ENCODE measurements at regions not wholly inside any gene's neighbourhood (a gene's known extent, or its start where the extent isn't known, plus 50 kb on each side); places are given as distances from the start of the nearest gene placed in this dataset.
"Not testable (repeated sequence)": the region's sequence is repeated elsewhere in the genome, so short reads cannot be mapped to it uniquely, and the experiment has no call there.

- ATAC-seq (no peak), DNase-seq (no peak)
Observed at GRCh38 chr4:27728892-27729291, 868.3 kb downstream of the STIM2 start.

DNA sequence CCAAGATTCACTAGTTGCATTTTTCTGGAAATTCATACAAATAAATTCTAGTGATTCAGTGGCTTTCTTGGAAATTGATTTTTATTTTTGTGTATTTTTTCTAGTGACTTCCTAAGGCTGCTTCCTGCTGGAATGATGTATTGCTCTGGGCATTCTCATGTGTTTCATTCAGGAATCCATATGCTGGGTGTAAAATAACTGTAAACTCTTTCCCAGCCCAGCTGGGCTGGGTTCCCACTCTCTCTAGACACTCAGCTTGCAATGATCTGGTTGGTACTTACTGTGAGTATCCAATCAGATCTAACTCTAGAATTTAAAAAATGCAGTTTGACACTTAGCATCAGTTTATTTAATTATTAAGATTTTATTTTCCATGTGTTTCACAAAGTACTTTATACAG, 882.2 kb downstream of the STIM2 start:
- ATAC-seq, result no peak
- no peak for DNase-seq

DNA sequence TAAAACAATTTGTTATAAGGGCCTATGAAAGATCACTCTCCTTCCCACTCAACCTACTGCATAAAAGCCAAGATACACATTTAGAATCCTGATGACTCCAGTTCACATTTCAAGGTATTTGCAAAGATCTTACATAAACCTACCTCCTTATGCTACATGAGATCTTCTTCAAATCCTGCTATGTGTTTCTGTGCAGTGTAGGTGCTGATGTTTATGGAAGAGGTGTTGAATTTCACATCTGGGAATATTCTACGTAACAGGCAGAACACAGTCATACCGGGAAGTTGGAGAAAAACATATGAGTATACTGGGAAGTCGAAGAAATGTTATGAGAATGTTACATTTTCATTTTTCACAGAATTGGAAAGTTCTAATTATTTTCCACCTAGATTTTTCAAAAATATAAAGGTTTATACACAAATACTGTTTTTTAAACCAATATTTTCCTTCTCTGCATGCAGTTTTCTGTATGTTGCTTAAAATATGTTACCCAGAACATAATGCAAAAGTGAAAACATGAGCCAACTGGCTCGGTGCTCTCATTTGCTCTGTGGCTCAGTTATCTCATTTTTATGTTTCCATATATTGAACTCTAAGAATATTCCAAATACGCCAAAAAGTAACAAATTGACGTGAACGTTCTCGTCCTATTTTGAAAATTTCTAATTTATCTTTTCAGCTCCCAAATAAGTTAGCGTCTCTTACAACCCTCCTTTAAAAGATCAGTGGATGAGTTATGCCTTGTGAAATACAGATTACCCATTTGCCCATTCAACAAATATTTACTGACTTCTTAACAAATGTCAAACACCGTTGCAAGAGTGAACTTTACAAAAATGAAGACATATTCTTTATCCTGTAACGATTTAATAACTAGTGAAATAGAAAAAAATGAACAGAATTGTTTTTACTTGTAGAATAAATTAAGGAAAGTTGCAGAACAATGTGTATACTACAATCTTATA, 899.3 kb downstream of the STIM2 start:
- no peak for ATAC-seq
- DNase-seq, result no peak

DNA sequence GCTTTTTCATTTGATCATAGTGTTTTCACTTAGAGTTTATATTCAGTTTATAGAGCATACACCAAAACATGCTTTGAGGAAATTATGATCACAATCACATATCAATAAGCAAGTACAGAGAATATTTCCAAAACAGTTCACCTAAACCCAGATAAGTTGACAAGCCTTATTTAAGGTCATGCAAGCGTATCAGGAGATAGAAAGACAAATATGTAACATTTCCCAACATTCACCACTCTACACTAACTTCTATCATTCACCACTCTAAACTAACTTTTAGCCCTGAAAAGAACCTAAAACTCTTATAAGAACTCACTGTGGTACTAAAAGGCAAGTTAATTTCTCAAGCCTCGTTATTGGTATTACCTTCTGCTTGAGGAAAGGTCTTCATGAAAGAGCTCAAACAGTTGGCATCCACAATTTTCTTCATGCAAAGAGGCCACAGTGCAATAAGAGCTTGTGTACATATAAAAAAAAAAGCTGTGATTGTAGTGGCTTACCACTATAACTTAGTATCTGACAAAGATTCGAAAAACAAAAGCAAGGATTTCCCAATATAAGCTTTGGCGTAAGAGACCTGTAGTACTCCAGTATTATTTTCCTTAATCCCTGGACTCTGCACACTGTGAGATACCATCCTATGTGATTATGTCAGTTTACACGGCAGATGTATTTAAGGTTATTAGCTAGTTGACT, 903.3 kb downstream of the STIM2 start:
- no peak for ATAC-seq
- DNase-seq, result no peak

GRCh38 chr4:27764526-27764837, 903.8 kb downstream of the STIM2 start:
- DNase-seq, result no peak
- no peak for ATAC-seq

DNA sequence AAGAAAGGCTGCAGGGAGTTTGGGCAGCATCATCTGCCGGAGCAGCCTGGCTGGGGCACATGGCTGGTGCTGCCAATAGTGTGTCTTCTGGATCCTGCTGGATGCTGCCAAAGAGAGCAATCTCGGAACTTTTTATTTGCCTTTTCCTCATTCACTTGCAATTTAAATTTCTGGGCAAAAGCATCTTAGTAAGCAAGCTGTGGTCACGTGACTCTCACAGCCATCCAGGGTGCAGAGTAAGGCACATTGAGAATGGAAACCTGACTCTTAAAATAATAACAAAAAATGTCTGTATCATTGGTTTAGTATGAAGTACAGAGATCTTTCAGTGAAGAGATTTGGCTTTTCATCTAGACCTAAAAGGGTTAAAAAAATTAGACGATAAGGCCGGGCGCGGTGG, 910.3 kb downstream of the STIM2 start:
- no peak for ATAC-seq
- DNase-seq, result no peak

DNA sequence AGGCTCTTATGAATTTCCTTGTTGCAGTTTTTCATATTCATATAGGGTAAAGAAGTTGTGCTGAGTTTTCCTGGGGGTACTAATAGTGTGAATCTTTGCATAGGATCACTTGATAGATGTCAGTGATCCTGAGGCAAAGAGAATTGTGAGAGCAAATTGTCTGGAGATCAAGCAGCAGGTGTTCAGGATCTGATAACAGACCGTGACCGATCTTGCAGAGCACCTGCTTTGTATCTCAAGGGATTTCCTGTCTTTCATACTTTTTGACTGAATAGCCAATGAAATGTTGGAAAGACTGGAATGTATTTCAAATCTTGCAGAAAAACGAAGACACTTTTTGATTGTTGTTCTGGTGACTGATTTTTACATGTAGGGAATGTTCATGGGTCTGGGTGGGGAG, 914.5 kb downstream of the STIM2 start:
- ATAC-seq (no peak), DNase-seq (no peak)

GRCh38 chr4:27779827-27780226, 919.2 kb downstream of the STIM2 start:
- ATAC-seq, result no peak
- DNase-seq, result no peak

GRCh38 chr4:27787195-27787594, 926.6 kb downstream of the STIM2 start:
- ATAC-seq (no peak), DNase-seq (no peak)

DNA sequence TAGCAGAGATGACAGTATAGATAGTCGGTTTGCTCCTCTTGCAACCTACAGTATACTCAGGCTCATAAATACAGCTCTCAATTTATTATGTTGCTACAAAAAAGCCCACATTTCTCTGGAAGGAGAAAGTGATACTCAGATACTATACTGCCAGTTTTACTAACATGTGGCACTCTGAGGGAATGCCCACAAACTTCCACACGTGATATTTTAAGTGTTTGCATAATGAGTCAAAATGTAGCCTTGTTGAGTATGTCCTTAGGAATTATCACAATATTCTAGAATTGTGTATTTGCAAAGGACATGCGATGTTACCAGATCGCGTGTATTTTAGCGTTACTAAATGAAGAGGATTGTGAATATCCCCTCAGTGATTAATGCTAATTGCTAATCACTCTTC, 929.1 kb downstream of the STIM2 start:
- ATAC-seq (no peak), DNase-seq (no peak)

DNA sequence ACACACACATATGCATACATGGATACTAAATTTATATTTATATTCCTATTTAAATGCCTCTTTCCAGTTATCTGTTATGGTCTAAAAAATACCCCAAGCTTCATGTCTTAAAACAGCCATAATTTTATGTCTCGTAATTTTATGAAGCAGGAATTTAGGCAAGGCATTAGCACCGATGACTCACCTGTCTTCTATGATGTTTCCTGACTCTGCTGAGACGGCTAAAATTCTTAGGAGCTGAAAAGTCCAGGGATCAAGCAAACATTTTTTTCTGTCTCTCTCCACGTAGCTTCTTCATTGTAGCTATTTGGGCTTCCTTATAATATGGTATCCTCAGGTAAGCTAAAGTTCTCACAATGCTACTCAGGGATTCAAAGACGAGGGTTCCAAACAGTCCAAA, 930.3 kb downstream of the STIM2 start:
- DNase-seq (no peak), ATAC-seq (no peak)

- no peak for ATAC-seq
Observed at GRCh38 chr4:27791640-27792039, 931.0 kb downstream of the STIM2 start.

GRCh38 chr4:27807207-27807606, 946.6 kb downstream of the STIM2 start:
- ATAC-seq, result no peak

More at GRCh38 chr4:27791640-27792039, 931.0 kb downstream of the STIM2 start:
- DNase-seq, result no peak

DNA sequence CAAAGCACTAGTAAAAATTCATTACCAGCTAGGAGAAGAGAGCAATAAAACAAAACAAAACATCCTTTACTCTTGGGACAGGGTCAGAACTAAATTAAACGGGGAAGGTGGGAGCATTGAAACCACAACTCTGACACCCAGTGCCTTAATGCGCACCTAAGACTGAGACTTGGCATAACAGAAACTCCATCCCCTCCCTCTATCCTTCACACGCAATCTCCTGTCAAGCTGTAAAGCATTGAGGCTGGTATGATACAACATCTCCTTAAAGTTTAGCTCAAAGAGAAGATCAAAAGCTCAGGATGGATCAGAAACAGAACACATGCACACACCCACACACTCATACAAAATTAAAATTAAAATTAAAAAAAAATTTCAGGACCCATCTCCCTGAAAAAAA, 951.3 kb downstream of the STIM2 start:
- DNase-seq, result no peak
- ATAC-seq, result no peak

More at GRCh38 chr4:27807207-27807606, 946.6 kb downstream of the STIM2 start:
- DNase-seq, result no peak

- ATAC-seq, DNase-seq: not testable (repeated sequence)
Observed at GRCh38 chr4:27813226-27813625, 952.6 kb downstream of the STIM2 start.

DNA sequence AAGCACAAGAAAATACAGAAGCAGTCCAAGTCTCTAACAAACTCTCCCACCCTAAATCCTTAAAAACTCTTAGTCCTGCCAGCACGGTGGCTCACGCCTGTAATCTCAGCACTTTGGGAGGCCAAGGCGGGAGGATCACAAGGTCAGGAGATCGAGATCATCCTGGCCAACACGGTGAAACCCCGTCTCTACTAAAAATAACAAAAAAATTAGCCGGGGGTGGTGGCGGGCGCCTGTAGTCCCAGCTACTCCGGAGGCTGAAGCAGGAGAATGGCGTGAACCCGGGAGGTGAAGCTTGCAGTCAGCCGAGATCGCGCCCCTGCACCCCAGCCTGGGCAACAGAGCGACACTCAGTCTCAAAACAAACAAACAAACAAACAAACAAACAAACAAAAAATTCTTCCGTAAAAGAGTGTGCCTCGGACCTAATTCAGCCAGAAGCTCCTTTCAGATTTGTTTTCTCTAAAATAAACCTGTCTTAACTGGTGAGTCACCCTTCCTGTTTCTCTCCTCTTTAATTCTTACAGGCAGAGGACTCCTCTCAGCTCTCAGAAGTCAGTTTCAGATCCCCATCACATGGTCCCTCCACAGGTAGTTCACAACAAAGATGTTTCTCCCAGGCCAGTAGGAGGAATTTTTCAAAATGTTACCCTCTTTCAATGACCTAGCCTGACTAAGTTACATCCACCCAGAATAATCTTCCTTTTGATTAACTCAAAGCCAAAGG, 953.2 kb downstream of the STIM2 start:
- ATAC-seq, DNase-seq: not testable (repeated sequence)

- DNase-seq (no peak), ATAC-seq (no peak)
Observed at GRCh38 chr4:27819246-27819645, 958.6 kb downstream of the STIM2 start.

DNA sequence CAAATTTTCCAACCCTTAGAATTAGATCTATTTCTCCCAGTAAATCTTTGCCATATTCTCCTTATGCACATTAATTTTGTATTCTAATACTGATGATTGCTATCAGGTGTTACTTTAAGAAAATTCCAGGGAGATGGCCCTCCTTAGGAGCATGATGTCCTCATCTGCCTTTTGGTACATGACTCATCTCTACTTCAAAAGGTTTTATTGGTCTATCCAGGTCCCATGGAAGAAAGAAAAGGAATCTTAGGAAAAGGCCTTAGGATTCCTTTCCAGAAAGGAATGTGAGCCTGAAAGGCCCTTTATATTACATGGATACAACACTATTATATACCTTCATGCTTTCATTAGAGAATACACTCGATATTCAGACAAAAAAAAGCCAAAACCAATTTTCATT, 968.2 kb downstream of the STIM2 start:
- no peak for DNase-seq
- no peak for ATAC-seq

GRCh38 chr4:27830251-27830650, 969.6 kb downstream of the STIM2 start:
- no peak for DNase-seq
- ATAC-seq, result no peak

DNA sequence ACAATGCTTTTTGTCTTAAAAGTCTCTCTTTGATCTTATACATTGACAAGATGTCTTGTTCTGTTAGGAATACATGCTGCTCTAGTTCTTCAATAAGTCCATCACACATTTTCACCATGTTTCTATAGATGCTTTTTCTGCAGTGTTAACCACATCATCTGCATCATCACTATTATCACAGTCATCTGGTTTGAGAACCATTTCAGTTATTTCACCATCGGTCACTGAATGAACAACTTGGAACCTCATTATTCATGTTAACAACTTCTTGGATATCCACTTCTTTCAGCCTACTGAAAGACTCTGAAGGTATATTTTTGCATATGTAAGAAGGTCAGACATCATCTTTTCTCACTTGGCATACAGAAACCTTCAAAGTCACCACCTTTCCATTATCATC, 975.2 kb downstream of the STIM2 start:
- no peak for DNase-seq
- ATAC-seq, result no peak

DNA sequence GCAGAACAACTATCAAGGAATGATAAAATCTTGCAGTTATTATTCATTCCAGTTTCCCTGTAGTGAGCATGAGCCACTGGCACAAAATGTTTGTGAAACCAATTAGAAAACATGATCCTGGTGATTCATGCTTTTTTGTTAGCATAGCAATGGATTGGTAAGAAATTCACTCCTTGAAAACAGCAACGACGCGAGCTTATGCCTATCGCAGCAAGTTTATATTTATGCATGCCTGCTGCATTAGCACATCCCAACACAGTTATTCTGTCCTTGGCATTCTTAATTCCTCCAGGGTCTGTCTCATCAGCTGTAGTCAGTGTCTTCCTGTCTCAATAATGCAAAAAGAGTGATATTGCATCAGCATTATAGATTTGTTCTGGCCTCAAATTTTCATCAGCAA, 975.9 kb downstream of the STIM2 start:
- ATAC-seq (no peak), DNase-seq (no peak)

GRCh38 chr4:27843776-27844175, 983.1 kb downstream of the STIM2 start:
- DNase-seq (no peak), ATAC-seq (no peak)

DNA sequence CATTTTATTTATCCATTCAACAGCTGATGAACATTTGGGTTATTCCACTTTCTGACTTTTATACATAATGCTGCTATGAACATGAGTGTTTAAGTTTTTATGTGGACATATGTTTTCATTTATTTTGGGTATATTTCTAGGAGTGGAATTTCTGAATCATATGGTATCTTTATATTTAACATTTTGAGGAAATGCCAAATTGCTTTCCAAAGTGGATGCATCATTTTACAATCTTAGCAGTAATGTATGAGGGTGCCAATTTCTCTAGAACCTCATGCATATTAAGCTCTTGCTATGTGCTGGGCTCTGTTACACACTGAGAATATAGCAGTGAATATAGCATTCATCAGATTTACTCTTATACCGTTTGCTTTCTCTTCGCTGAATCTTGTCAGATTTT, 983.7 kb downstream of the STIM2 start:
- no peak for DNase-seq
- no peak for ATAC-seq
